HG03060 (cell line): ENCODE measurements at regions not wholly inside any gene's neighbourhood (a gene's known extent, or its start where the extent isn't known, plus 50 kb on each side); places are given as distances from the start of the nearest gene placed in this dataset.

Experiments
- ATAC-seq: cut with Tn5 transposase; IDR thresholded peaks from one replicate; pipeline ENCODE4 v1.9.1; 2021; ENCODE audit warnings: low read depth, moderate number of reproducible peaks; ENCODE audit not compliant: unreplicated experiment

DNA sequence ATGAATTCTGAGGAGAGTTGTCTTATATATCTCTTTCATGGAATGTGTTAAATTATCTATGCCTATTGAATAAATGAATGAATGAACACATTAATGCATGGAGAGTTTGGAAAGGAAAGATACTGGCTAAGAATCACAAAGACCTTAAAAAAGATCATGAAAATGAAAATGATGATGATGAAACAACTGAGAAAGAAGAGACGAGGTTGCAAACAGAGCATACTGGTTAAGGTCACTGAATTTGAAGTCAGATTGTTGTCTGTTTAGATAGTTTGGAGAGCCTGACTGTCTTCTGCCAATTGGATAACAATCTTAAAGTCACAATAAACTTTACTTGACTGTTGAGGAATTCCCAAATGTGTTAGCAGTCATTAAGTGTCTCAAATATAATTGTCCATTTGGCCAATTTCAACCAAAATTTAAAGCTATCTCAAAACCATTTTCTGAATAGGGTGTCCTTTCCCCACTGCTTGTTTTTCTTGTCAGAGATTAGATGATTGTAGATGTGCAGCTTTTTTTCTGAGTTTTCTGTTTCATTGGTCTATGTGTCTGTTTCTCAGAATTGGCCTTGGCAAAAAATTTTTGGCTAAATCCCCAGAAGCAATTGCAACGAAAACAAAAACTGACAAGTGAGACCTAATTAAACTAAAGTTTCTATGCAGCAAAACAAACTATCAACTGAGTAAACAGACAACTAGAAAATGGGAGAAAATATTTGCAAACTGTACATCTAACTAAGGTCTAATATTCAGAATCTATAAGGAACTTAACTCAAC lies 132.2 kb downstream of the PTGER3 start:
- ATAC-seq = no peak

- no peak for ATAC-seq
Observed at GRCh38 chr1:70916034-70916427, 131.6 kb downstream of the PTGER3 start.

GRCh38 chr1:70919706-70920323 lies 127.8 kb downstream of the PTGER3 start:
- ATAC-seq = no peak
